Osteoblast (primary cell): ENCODE measurements at regions not wholly inside any gene's neighbourhood (a gene's known extent, or its start where the extent isn't known, plus 50 kb on each side); places are given as distances from the start of the nearest gene placed in this dataset.

Experiments used
- DNase-seq: peaks from one replicate; pipeline ENCODE4 v3.0.0; 2011; ENCODE audit warnings: low spot score, mixed read lengths; ENCODE audit not compliant: insufficient read length; ENCODE audit errors: missing footprints
- H2AFZ ChIP-seq: 2 replicates; pipeline ENCODE4 v1.6.0; 2011; ENCODE audit warnings: mild to moderate bottlenecking, low read length
- H3K27ac ChIP-seq: 2 replicates; pipeline ENCODE4 v1.5.1; 2011; ENCODE audit warnings: mild to moderate bottlenecking, low read depth, low read length, moderate library complexity
- H3K27me3 ChIP-seq: 2 replicates; pipeline ENCODE4 v1.6.0; 2012; ENCODE audit warnings: mild to moderate bottlenecking, control low read depth, inconsistent platforms, low read length, moderate library complexity; ENCODE audit not compliant: insufficient read depth
- H3K36me3 ChIP-seq: 2 replicates; pipeline ENCODE4 v1.5.1; 2011; ENCODE audit warnings: mild to moderate bottlenecking, low read length, control low read depth, moderate library complexity; ENCODE audit not compliant: insufficient read depth
- H3K4me1 ChIP-seq: 2 replicates; pipeline ENCODE4 v1.5.1; 2011; ENCODE audit warnings: mild to moderate bottlenecking, low read length, control low read depth, moderate library complexity; ENCODE audit not compliant: insufficient read depth
- H3K4me2 ChIP-seq: 2 replicates; pipeline ENCODE4 v1.6.0; 2011; ENCODE audit warnings: mild to moderate bottlenecking, low read length; ENCODE audit not compliant: insufficient read depth
- H3K4me3 ChIP-seq: fragments of 200-600 bp; sonication (generic); 3 replicates; pipeline ENCODE4 v1.5.1; 2012; ENCODE audit warnings: mild to moderate bottlenecking, low read length, inconsistent platforms; ENCODE audit not compliant: insufficient read depth
- H3K79me2 ChIP-seq: 2 replicates; pipeline ENCODE4 v1.6.0; 2012; ENCODE audit warnings: mild to moderate bottlenecking, low read length, control low read depth, inconsistent platforms; ENCODE audit not compliant: insufficient read depth
- H3K9me3 ChIP-seq: 2 replicates; pipeline ENCODE4 v1.5.1; 2011; ENCODE audit warnings: low read depth, low read length, control low read depth
- H4K20me1 ChIP-seq: 2 replicates; pipeline ENCODE4 v1.6.0; 2012; ENCODE audit warnings: mild to moderate bottlenecking, low read length, control low read depth; ENCODE audit not compliant: insufficient read depth
- CTCF ChIP-seq: IDR thresholded peaks from 2 replicates; pipeline ENCODE4 v1.5.1; 2011; ENCODE audit warnings: mild to moderate bottlenecking, low read depth, low read length, moderate library complexity; ENCODE audit errors: extremely low read depth

GRCh38 chr4:3655485-3655884, 110.7 kb upstream of the ADRA2C start:
- Histone ChIP-seq H3K4me3 (no peak overlapping the region), H3K4me2 (no peak overlapping the region), H3K27ac (no peak overlapping the region)

GRCh38 chr4:3654036-3654807, 112.0 kb upstream of the ADRA2C start:
- H2AFZ ChIP-seq, result no peak overlapping the region
- no peak overlapping the region for H3K4me3 ChIP-seq
- H3K4me1 ChIP-seq, result peaks cover 17% of the 10 kb centered on the region
- DNase-seq, result no peak
- H3K36me3 ChIP-seq, result no peaks in the 10 kb centered on the region
- H4K20me1 ChIP-seq, result no peaks in the 10 kb centered on the region
- H3K4me2 ChIP-seq, result no peak overlapping the region
- H3K27me3 ChIP-seq, result peaks cover 76% of the 10 kb centered on the region
- no peaks in the 10 kb centered on the region for H3K9me3 ChIP-seq
- no peak for TF ChIP-seq CTCF
- H3K79me2 ChIP-seq, result no peaks in the 10 kb centered on the region
- no peak overlapping the region for H3K27ac ChIP-seq

More at GRCh38 chr4:3655485-3655884, 110.7 kb upstream of the ADRA2C start:
- no peak for TF ChIP-seq CTCF
- DNase-seq, result no peak
- H3K4me1 ChIP-seq, result peaks cover 17% of the 10 kb centered on the region
- H4K20me1 ChIP-seq, result no peaks in the 10 kb centered on the region
- H3K27me3 ChIP-seq, result peaks cover 72% of the 10 kb centered on the region
- no peak overlapping the region for H2AFZ ChIP-seq
- H3K79me2 ChIP-seq, result no peaks in the 10 kb centered on the region
- no peaks in the 10 kb centered on the region for H3K9me3 ChIP-seq
- H3K36me3 ChIP-seq, result no peaks in the 10 kb centered on the region

GRCh38 chr4:3652586-3652985, 113.6 kb upstream of the ADRA2C start:
- Histone ChIP-seq H3K4me2 (no peak overlapping the region), H3K27ac (no peak overlapping the region), H3K4me1 (peaks cover 4% of the 10 kb centered on the region), H4K20me1 (no peaks in the 10 kb centered on the region), H3K9me3 (no peaks in the 10 kb centered on the region), H3K27me3 (peaks cover 86% of the 10 kb centered on the region), H3K36me3 (no peaks in the 10 kb centered on the region), H3K4me3 (no peak overlapping the region), H3K79me2 (no peaks in the 10 kb centered on the region), H2AFZ (no peak overlapping the region)
- DNase-seq, result no peak
- no peak for TF ChIP-seq CTCF

- no peaks in the 10 kb centered on the region for H3K9me3 ChIP-seq
- no peak overlapping the region for H3K4me2 ChIP-seq
- H3K4me1 ChIP-seq, result no peaks in the 10 kb centered on the region
- H3K27ac ChIP-seq, result no peak overlapping the region
- no peaks in the 10 kb centered on the region for H3K36me3 ChIP-seq
- no peak for TF ChIP-seq CTCF
- H3K27me3 ChIP-seq, result peaks cover 87% of the 10 kb centered on the region
- H3K4me3 ChIP-seq, result no peak overlapping the region
- no peaks in the 10 kb centered on the region for H4K20me1 ChIP-seq
- no peak for DNase-seq
- H3K79me2 ChIP-seq, result no peaks in the 10 kb centered on the region
- no peak overlapping the region for H2AFZ ChIP-seq
Observed at GRCh38 chr4:3651267-3651845, 114.8 kb upstream of the ADRA2C start.
